H1 (cell line): ENCODE measurements at regions not wholly inside any gene's neighbourhood (a gene's known extent, or its start where the extent isn't known, plus 50 kb on each side); places are given as distances from the start of the nearest gene placed in this dataset.

Source experiments
- CTCF ChIA-PET: fragments of 300-600 bp; sonication (Branson Sonifier 250); formaldehyde crosslinking; loops from one replicate; lab custom pipeline; 2021; ENCODE audit not compliant: partially characterized antibody; lab: Charles Lee
- POLR2A ChIA-PET: fragments of 300-600 bp; sonication (Branson Sonifier 250); formaldehyde crosslinking; loops from one replicate; lab custom pipeline; 2021; ENCODE audit warnings: inconsistent platforms; ENCODE audit not compliant: partially characterized antibody; lab: Charles Lee
- DNase-seq, 2 experiments: peaks; one replicate each; pipeline versions ENCODE4 v3.0.0 to v3.0.0-alpha.2; 2010 to 2022; ENCODE audit warnings: low spot score in 2 of 2, low read depth in 1 of 2, mixed read lengths in 1 of 2
- FAIRE-seq: peaks from 2 replicates; lab custom pipeline; 2011; peaks lifted over from hg19 to GRCh38; lab: Jason Lieb, UNC
- H2AFZ ChIP-seq: 2 replicates; pipeline ENCODE4 v1.8.1; 2012; ENCODE audit warnings: low read length, inconsistent platforms
- H2AK5ac ChIP-seq: 2 replicates; pipeline ENCODE4 v1.6.1; 2013; ENCODE audit warnings: low read depth, low read length
- H2BK120ac ChIP-seq: replicated peaks from 2 replicates; pipeline ENCODE3; 2013; ENCODE audit warnings: low read depth, low read length, inconsistent platforms
- H2BK12ac ChIP-seq: 2 replicates; pipeline ENCODE4 v1.6.1; 2013; ENCODE audit warnings: low read depth, low read length
- H2BK15ac ChIP-seq: 2 replicates; pipeline ENCODE4 v1.6.1; 2013; ENCODE audit warnings: low read length
- H2BK20ac ChIP-seq: 2 replicates; pipeline ENCODE4 v1.6.1; 2013; ENCODE audit warnings: low read length
- H2BK5ac ChIP-seq: 2 replicates; pipeline ENCODE4 v1.6.1; 2013; ENCODE audit warnings: low read depth, low read length
- H3K14ac ChIP-seq: 2 replicates; pipeline ENCODE4 v1.6.1; 2013; ENCODE audit warnings: inconsistent platforms; ENCODE audit not compliant: insufficient read length
- H3K18ac ChIP-seq: 2 replicates; pipeline ENCODE4 v1.6.1; 2013; ENCODE audit warnings: low read length; ENCODE audit errors: extremely low read depth
- H3K23ac ChIP-seq: 2 replicates; pipeline ENCODE4 v1.6.1; 2013; ENCODE audit warnings: inconsistent platforms; ENCODE audit not compliant: insufficient read length
- H3K23me2 ChIP-seq: 2 replicates; pipeline ENCODE4 v1.6.1; 2013; ENCODE audit warnings: low read depth, low read length
- H3K27ac ChIP-seq: 2 replicates; pipeline ENCODE4 v1.6.1; 2011; ENCODE audit warnings: low read depth, low read length, inconsistent platforms
- H3K27me3 ChIP-seq, 4 experiments: replicated peaks in 1 of 4; 1 replicate in 1 of 4; 2 replicates in 3 of 4; pipeline versions ENCODE4 v1.6.1 to v1.8.1; 2011 to 2013; ENCODE audit warnings: low read length in 3 of 4, mild to moderate bottlenecking in 3 of 4, inconsistent platforms in 2 of 4, mixed read lengths in 2 of 4, moderate library complexity in 1 of 4; ENCODE audit not compliant: control insufficient read depth in 3 of 4, insufficient read depth in 3 of 4; ENCODE audit errors: extremely low read depth in 1 of 4
- H3K36me3 ChIP-seq, 4 experiments: 2 replicates each; pipeline versions ENCODE4 v1.6.1 to v1.8.1; 2011 to 2013; ENCODE audit warnings: mild to moderate bottlenecking in 4 of 4, low read length in 3 of 4, moderate library complexity in 2 of 4, control low read depth in 1 of 4, inconsistent platforms in 1 of 4; ENCODE audit not compliant: insufficient read depth in 4 of 4, control insufficient read depth in 2 of 4
- H3K4ac ChIP-seq: replicated peaks from 2 replicates; pipeline ENCODE3; 2013; ENCODE audit warnings: low read length, low read depth, mixed read lengths, inconsistent platforms; ENCODE audit not compliant: insufficient read length
- H3K4me1 ChIP-seq, 4 experiments: replicated peaks in 1 of 4; 1 replicate in 1 of 4; 2 replicates in 3 of 4; pipeline versions ENCODE4 v1.6.1 to v1.8.1; 2011 to 2013; ENCODE audit warnings: low read length in 3 of 4, inconsistent platforms in 2 of 4, mixed read lengths in 1 of 4; ENCODE audit not compliant: insufficient read depth in 4 of 4, control insufficient read depth in 3 of 4
- H3K4me2 ChIP-seq, 2 experiments: 2 replicates each; pipeline versions ENCODE4 v1.6.1 to v1.8.1; 2011 to 2013; ENCODE audit warnings: low read depth in 2 of 2, low read length in 2 of 2, control low read depth in 1 of 2, inconsistent platforms in 1 of 2, mild to moderate bottlenecking in 1 of 2; ENCODE audit not compliant: insufficient read depth in 1 of 2
- H3K4me3 ChIP-seq, 4 experiments: fragments of 200-600, 300-600 bp in 1 of 4; sonication (generic), shearing (Covaris generic), sonication (Bioruptor Twin) in 1 of 4; 2 replicates each; pipeline versions ENCODE4 v1.5.1 to v1.8.1; 2011 to 2016; ENCODE audit warnings: low read length in 4 of 4, low read depth in 3 of 4, control low read depth in 2 of 4, inconsistent platforms in 2 of 4, mild to moderate bottlenecking in 2 of 4, mixed read lengths in 1 of 4, moderate library complexity in 1 of 4; ENCODE audit not compliant: insufficient read depth in 2 of 4; ENCODE audit errors: extremely low read depth in 1 of 4
- H3K56ac ChIP-seq: replicated peaks from 2 replicates; pipeline ENCODE3; 2013; ENCODE audit warnings: low read depth, mild to moderate bottlenecking, mixed read lengths, low read length, inconsistent platforms; ENCODE audit not compliant: insufficient read length
- H3K79me1 ChIP-seq: 2 replicates; pipeline ENCODE4 v1.6.1; 2013; ENCODE audit warnings: low read depth, low read length, control low read depth
- H3K79me2 ChIP-seq, 2 experiments: 2 replicates each; pipeline versions ENCODE4 v1.6.1 to v1.8.1; 2012 to 2013; ENCODE audit warnings: low read length in 2 of 2, mild to moderate bottlenecking in 2 of 2, inconsistent platforms in 1 of 2; ENCODE audit not compliant: insufficient read depth in 2 of 2, control insufficient read depth in 1 of 2
- H3K9ac ChIP-seq, 4 experiments: replicated peaks in 1 of 4; 1 replicate in 1 of 4; 2 replicates in 3 of 4; pipeline versions ENCODE4 v1.6.1 to v1.8.1; 2011 to 2013; ENCODE audit warnings: low read depth in 3 of 4, low read length in 3 of 4, control low read depth in 2 of 4, mild to moderate bottlenecking in 2 of 4, moderate library complexity in 2 of 4, inconsistent platforms in 1 of 4; ENCODE audit errors: extremely low read depth in 1 of 4
- H3K9me3 ChIP-seq, 2 experiments: 2 replicates each; pipeline versions ENCODE4 v1.6.1 to v1.8.1; 2012 to 2013; ENCODE audit warnings: mild to moderate bottlenecking in 2 of 2, moderate library complexity in 2 of 2, control low read depth in 1 of 2, inconsistent platforms in 1 of 2, low read depth in 1 of 2, low read length in 1 of 2, mixed read lengths in 1 of 2; ENCODE audit not compliant: insufficient read depth in 2 of 2
- H4K20me1 ChIP-seq, 2 experiments: replicated peaks in 1 of 2; 2 replicates each; pipeline versions ENCODE3 to v1.8.1; 2011 to 2013; ENCODE audit warnings: inconsistent platforms in 2 of 2, low read length in 2 of 2, mild to moderate bottlenecking in 1 of 2; ENCODE audit not compliant: insufficient read depth in 2 of 2, control insufficient read depth in 1 of 2
- H4K5ac ChIP-seq: 2 replicates; pipeline ENCODE4 v1.6.1; 2013; ENCODE audit warnings: low read length, low read depth, mixed read lengths, inconsistent platforms; ENCODE audit not compliant: insufficient read length
- H4K8ac ChIP-seq: 2 replicates; pipeline ENCODE4 v1.8.0; 2013; ENCODE audit warnings: mild to moderate bottlenecking, moderate library complexity, low read length, inconsistent platforms; ENCODE audit not compliant: insufficient read depth; ENCODE audit errors: extremely low read depth
- H4K91ac ChIP-seq: replicated peaks from 2 replicates; pipeline ENCODE3; 2013; ENCODE audit warnings: low read length, mixed read lengths, inconsistent platforms; ENCODE audit not compliant: insufficient read length
- CHD2 ChIP-seq: IDR thresholded peaks from 2 replicates; pipeline ENCODE4 v1.6.1; 2012; ENCODE audit warnings: low read length, improper control_type of control experiment
- CTCF ChIP-seq, 3 experiments: IDR thresholded peaks; 1 replicate in 2 of 3; 2 replicates in 1 of 3; pipeline versions ENCODE4 v1.5.1 to v1.6.1; 2011; ENCODE audit warnings: low read length in 3 of 3, mild to moderate bottlenecking in 3 of 3, inconsistent platforms in 2 of 3, low read depth in 1 of 3, moderate library complexity in 1 of 3; ENCODE audit not compliant: insufficient read depth in 1 of 3; ENCODE audit errors: control extremely low read depth in 1 of 3
- WGBS, 2 experiments: shearing (Covaris generic) in 1 of 2; methylation state at CpG; one replicate each; pipeline versions ENCODE4 v1.1.6 to v1.1.7; 2013 to 2015; ENCODE audit warnings: low lambda C conversion rate in 2 of 2, mixed read lengths in 2 of 2, inconsistent platforms in 1 of 2, low coverage in 1 of 2, missing lambda C conversion rate in 1 of 2; ENCODE audit not compliant: insufficient replicate concordance in 2 of 2, insufficient coverage in 1 of 2, insufficient read length in 1 of 2; ENCODE audit errors: extremely low coverage in 1 of 2, missing lambda C conversion rate in 1 of 2; 5-methylcytosine and 5-hydroxymethylcytosine counted together
- TF ChIP-seq, protein P1 (sequence below): IDR thresholded peaks from 2 replicates; pipeline ENCODE4 v1.6.1; 2012; ENCODE audit warnings: low read length, inconsistent platforms

DNA sequence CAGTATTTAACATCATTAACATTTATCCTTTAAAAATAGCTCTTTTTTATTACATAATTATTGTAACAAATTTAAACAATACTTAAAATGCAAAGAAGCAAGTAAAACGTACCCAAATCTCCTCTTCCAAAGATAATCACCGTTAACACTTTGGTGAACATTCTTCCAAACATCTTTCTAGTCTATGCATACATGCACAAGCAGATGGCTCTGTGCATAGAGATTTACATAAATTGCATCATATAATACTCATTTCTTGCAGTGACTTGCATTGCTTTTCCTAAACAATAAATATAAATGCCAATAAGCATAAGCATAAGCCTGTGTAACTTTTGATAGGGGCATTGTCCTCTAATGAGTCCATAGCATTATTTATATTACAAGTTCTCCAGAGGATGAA, 89.4 kb upstream of the PALS2 start:
- POLR2A ChIA-PET: no interaction called here
- no peak for FAIRE-seq

More for the DNA sequence above, 89.4 kb upstream of the PALS2 start:
- Histone ChIP-seq H3K27ac (no peak overlapping the region), H3K9ac (no peak overlapping the region), H3K36me3 (no peaks in the 10 kb centered on the region), H4K5ac (no peak overlapping the region), H2BK20ac (no peak overlapping the region), H3K9me3 (no peaks in the 10 kb centered on the region), H4K20me1 (no peaks in the 10 kb centered on the region), H3K79me1 (no peaks in the 10 kb centered on the region), H2BK15ac (no peak overlapping the region), H3K18ac (no peak overlapping the region), H4K8ac (no peak overlapping the region), H4K91ac (no peak overlapping the region), H3K4ac (no peak overlapping the region), H3K27me3 (no peaks in the 10 kb centered on the region; a peak in 1 of 7 replicates), H3K23ac (no peak overlapping the region), H3K14ac (no peak overlapping the region), H3K79me2 (no peaks in the 10 kb centered on the region), H3K56ac (no peak overlapping the region), H3K4me1 (no peaks in the 10 kb centered on the region), H2BK5ac (no peak overlapping the region)
- no peak for DNase-seq
- 89% methylated on average over 2 of the region's 2 CpGs; no CpG with 5 or more reads in 1 of the 2 experiments for WGBS, 2 experiments
- TF ChIP-seq CHD2 (no peak), CTCF (IDR thresholded peaks at IDR 0.05; ENCODE audit: control extremely low read depth in 1 of 3, insufficient read depth in 1 of 3, low read depth in 1 of 3, low read length in 3 of 3) (no peak)
- TF ChIP-seq, protein P1, sequence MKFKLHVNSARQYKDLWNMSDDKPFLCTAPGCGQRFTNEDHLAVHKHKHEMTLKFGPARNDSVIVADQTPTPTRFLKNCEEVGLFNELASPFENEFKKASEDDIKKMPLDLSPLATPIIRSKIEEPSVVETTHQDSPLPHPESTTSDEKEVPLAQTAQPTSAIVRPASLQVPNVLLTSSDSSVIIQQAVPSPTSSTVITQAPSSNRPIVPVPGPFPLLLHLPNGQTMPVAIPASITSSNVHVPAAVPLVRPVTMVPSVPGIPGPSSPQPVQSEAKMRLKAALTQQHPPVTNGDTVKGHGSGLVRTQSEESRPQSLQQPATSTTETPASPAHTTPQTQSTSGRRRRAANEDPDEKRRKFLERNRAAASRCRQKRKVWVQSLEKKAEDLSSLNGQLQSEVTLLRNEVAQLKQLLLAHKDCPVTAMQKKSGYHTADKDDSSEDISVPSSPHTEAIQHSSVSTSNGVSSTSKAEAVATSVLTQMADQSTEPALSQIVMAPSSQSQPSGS: no peak
- TF ChIP-seq, all 59 proteins: peak for 0
- Histone ChIP-seq H2BK120ac (no peak overlapping the region), H2AK5ac (no peak overlapping the region), H3K4me2 (no peak overlapping the region), H2AFZ (no peak overlapping the region), H3K4me3 (no peak overlapping the region), H2BK12ac (no peak overlapping the region), H3K23me2 (peaks cover 1% of the 10 kb centered on the region; the same call in 1 of the 2 replicates)
- CTCF ChIA-PET: interaction anchor here (0.9 kb wide), 1 partner anchor 37 kb away, joined by 3 read pairs; no protein-coding TSS in a partner anchor
